Kidney epithelial cell (primary cell): ENCODE measurements at regions not wholly inside any gene's neighbourhood (a gene's known extent, or its start where the extent isn't known, plus 50 kb on each side); places are given as distances from the start of the nearest gene placed in this dataset.
"Not testable (repeated sequence)": the region's sequence is repeated elsewhere in the genome, so short reads cannot be mapped to it uniquely, and the experiment has no call there.

Experiments
- DNase-seq: peaks from one replicate; pipeline ENCODE4 v3.0.0-alpha.2; 2010; ENCODE audit warnings: low read depth
- H3K27me3 ChIP-seq: 2 replicates; pipeline ENCODE4 v1.6.0; 2011; ENCODE audit warnings: low read length; ENCODE audit not compliant: control insufficient read depth, insufficient read depth
- H3K36me3 ChIP-seq: 2 replicates; pipeline ENCODE4 v1.5.1; 2011; ENCODE audit warnings: low read length; ENCODE audit not compliant: control insufficient read depth, insufficient read depth
- H3K4me3 ChIP-seq: 2 replicates; pipeline ENCODE4 v1.5.1; 2011; ENCODE audit warnings: low read depth, mild to moderate bottlenecking, control low read depth, low read length
- CTCF ChIP-seq: IDR thresholded peaks from 2 replicates; pipeline ENCODE4 v1.5.1; 2011; ENCODE audit warnings: mild to moderate bottlenecking, moderate library complexity, low read length, control low read depth, inconsistent platforms; ENCODE audit not compliant: insufficient read depth, poor library complexity, severe bottlenecking

- Histone ChIP-seq H3K36me3 (no peaks in the 10 kb centered on the region), H3K4me3 (no peak overlapping the region), H3K27me3 (no peaks in the 10 kb centered on the region)
- TF ChIP-seq CTCF, result no peak
- no peak for DNase-seq
These were observed 674.9 kb upstream of the POM121L12 start for GRCh38 chr7:52360541-52360940.

DNA sequence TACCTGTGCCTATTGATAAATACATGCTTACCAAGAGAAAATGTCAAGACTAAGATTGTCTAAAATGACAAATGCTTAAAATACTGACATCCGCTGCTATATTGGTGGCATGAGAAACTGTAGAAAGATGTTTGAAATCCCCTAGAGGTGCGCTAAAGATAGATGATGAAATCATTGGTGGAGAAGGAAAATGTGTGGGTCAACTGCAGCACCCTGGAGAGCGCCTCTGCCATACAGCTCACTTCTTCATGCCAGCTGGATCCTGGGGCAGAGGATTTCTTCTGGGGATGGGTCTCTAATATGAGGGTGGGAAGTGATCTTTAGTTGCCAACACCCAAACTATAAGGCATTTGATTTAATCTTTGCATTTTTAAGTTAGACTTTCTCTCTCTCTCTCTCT is 680.4 kb upstream of the POM121L12 start:
- no peak for DNase-seq
- Histone ChIP-seq H3K36me3 (no peaks in the 10 kb centered on the region), H3K27me3 (no peaks in the 10 kb centered on the region), H3K4me3 (no peak overlapping the region)
- TF ChIP-seq CTCF, result no peak

GRCh38 chr7:52352013-52352981 is 683.1 kb upstream of the POM121L12 start:
- no peaks in the 10 kb centered on the region for H3K27me3 ChIP-seq
- H3K36me3 ChIP-seq, result no peaks in the 10 kb centered on the region
- no peak for TF ChIP-seq CTCF
- H3K4me3 ChIP-seq, result no peak overlapping the region
- no peak for DNase-seq

DNA sequence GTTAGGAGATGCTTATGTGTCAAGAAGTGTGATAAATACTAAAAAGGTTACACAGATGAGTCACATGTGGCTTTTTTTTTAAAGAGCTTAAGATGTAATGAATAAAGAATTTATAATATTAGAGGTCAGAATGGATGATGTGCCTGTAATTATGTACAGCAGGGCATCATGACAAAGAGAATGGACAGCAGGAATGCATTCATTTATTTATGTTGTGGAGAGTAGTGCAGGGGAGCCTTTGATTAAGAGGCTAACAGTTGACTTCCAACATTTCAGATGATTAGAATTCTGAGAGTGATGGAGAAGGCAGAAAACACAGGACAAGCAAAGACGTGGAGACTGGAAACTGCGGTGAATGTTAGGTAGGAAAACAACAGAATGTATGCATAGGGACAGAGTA is 691.4 kb upstream of the POM121L12 start:
- H3K4me3 ChIP-seq, result no peak overlapping the region
- H3K27me3 ChIP-seq, result no peaks in the 10 kb centered on the region
- no peak for TF ChIP-seq CTCF
- DNase-seq, result no peak
- no peaks in the 10 kb centered on the region for H3K36me3 ChIP-seq

DNA sequence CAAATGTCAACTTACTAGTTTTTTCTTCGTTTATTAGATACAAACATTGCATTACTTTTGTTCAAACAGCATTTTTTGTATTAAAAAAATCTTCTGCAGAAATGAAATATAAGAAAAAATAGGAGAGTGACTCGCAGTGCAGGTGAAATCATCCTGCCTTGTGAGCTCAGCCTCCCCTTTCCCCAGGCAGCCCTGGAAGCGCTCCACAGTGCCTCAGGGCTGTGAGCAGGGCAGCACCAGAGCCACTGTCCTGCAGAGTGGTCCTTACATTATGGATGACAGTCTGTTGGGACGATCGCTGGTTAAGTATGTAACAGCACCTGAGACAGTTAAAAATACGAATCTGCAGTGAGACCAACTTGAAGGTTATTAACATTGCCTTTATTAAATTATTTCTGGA is 695.4 kb upstream of the POM121L12 start:
- H3K27me3 ChIP-seq, result no peaks in the 10 kb centered on the region
- no peak overlapping the region for H3K4me3 ChIP-seq
- no peak for TF ChIP-seq CTCF
- DNase-seq, result no peak
- no peaks in the 10 kb centered on the region for H3K36me3 ChIP-seq

DNA sequence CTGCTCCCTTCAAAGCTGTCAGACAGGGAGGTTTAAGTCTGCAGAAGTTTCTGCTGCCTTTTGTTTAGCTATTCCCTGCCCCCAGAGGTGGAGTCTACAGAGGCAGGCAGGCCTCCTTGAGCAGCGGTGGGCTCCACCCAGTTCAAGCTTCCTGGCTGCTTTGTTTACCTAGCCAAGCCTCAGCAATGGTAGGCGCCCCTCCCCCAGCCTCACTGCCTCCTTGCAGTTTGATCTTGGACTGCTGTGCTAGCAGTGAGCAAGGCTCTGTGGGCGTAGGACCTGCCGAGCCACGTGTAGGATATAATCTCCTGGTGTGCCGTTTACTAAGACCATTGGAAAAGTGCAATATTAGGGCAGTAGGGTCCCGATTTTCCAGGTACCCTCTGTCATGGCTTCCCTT is 707.1 kb upstream of the POM121L12 start:
- H3K4me3 ChIP-seq, DNase-seq: not testable (repeated sequence)

More for the DNA sequence above, 707.1 kb upstream of the POM121L12 start:
- not testable (repeated sequence) for H3K36me3 ChIP-seq, H3K27me3 ChIP-seq
